GM21526 (cell line): ENCODE measurements at regions not wholly inside any gene's neighbourhood (a gene's known extent, or its start where the extent isn't known, plus 50 kb on each side); places are given as distances from the start of the nearest gene placed in this dataset.

ENCODE experiments used
- ATAC-seq: cut with Tn5 transposase; IDR thresholded peaks from one replicate; pipeline ENCODE4 v1.9.1; 2021; ENCODE audit warnings: moderate library complexity; ENCODE audit not compliant: unreplicated experiment, low FRiP score

GRCh38 chr18:76205906-76206305, 289.1 kb downstream of the ZNF516 start:
- no peak for ATAC-seq

- no peak for ATAC-seq
Measured at GRCh38 chr18:76203552-76203951, 291.5 kb downstream of the ZNF516 start.

GRCh38 chr18:76202322-76202721, 292.7 kb downstream of the ZNF516 start:
- ATAC-seq, result no peak

GRCh38 chr18:76195601-76196000, 299.4 kb downstream of the ZNF516 start:
- ATAC-seq, result no peak

GRCh38 chr18:76188097-76188496, 306.9 kb downstream of the ZNF516 start:
- no peak for ATAC-seq

- no peak for ATAC-seq
Measured at GRCh38 chr18:76179257-76179656, 315.8 kb downstream of the ZNF516 start.

GRCh38 chr18:76177160-76177559, 317.9 kb downstream of the ZNF516 start:
- ATAC-seq, result no peak

- no peak for ATAC-seq
Measured at GRCh38 chr18:76174451-76174850, 320.6 kb downstream of the ZNF516 start.

- no peak for ATAC-seq
Measured at GRCh38 chr18:76169733-76170132, 325.3 kb downstream of the ZNF516 start.

- ATAC-seq, result no peak
Measured at GRCh38 chr18:76167845-76168621, 327.0 kb downstream of the ZNF516 start.

GRCh38 chr18:76167410-76167809, 327.6 kb downstream of the ZNF516 start:
- ATAC-seq, result no peak

- ATAC-seq, result no peak
Measured at GRCh38 chr18:76162886-76163285, 332.2 kb downstream of the ZNF516 start.

GRCh38 chr18:76161983-76162382, 333.1 kb downstream of the ZNF516 start:
- ATAC-seq, result no peak

- no peak for ATAC-seq
Measured at GRCh38 chr18:76153691-76154090, 341.4 kb downstream of the ZNF516 start.

GRCh38 chr18:76149734-76150133, 345.3 kb downstream of the ZNF516 start:
- ATAC-seq, result no peak

- no peak for ATAC-seq
Measured at GRCh38 chr18:76149284-76149683, 345.8 kb downstream of the ZNF516 start.

GRCh38 chr18:76145521-76146376, 349.3 kb downstream of the ZNF516 start:
- ATAC-seq, result no peak

- ATAC-seq, result no peak
Measured at GRCh38 chr18:76144844-76145243, 350.2 kb downstream of the ZNF516 start.

- ATAC-seq, result no peak
Measured at GRCh38 chr18:76142611-76143010, 352.4 kb downstream of the ZNF516 start.

- no peak for ATAC-seq
Measured at GRCh38 chr18:76139844-76140243, 355.2 kb downstream of the ZNF516 start.

GRCh38 chr18:76137216-76137615, 357.8 kb downstream of the ZNF516 start:
- no peak for ATAC-seq

GRCh38 chr18:76136701-76137100, 358.3 kb downstream of the ZNF516 start:
- no peak for ATAC-seq
